GM21619 (cell line): ENCODE measurements at regions not wholly inside any gene's neighbourhood (a gene's known extent, or its start where the extent isn't known, plus 50 kb on each side); places are given as distances from the start of the nearest gene placed in this dataset.

Experiments used
- ATAC-seq: cut with Tn5 transposase; IDR thresholded peaks from one replicate; pipeline ENCODE4 v1.9.1; 2021; ENCODE audit not compliant: unreplicated experiment

- ATAC-seq, result no peak
Observed at GRCh38 chr5:67311701-67312100, 115.1 kb upstream of the CD180 start.

- no peak for ATAC-seq
Observed at GRCh38 chr5:67311208-67311607, 114.6 kb upstream of the CD180 start.

- ATAC-seq, result no peak
Observed at GRCh38 chr5:67310740-67311139, 114.1 kb upstream of the CD180 start.

- ATAC-seq, result no peak
Observed at GRCh38 chr5:67310169-67310568, 113.6 kb upstream of the CD180 start.

- ATAC-seq, result no peak
Observed at GRCh38 chr5:67308988-67309688, 112.5 kb upstream of the CD180 start.

- no peak for ATAC-seq
Observed at GRCh38 chr5:67306965-67307607, 110.5 kb upstream of the CD180 start.

GRCh38 chr5:67305913-67306710 is 109.5 kb upstream of the CD180 start:
- ATAC-seq, result no peak

GRCh38 chr5:67305401-67305800 is 108.8 kb upstream of the CD180 start:
- ATAC-seq, result no peak

- no peak for ATAC-seq
Observed at GRCh38 chr5:67303356-67303755, 106.8 kb upstream of the CD180 start.

- ATAC-seq, result no peak
Observed at GRCh38 chr5:67301285-67301903, 104.8 kb upstream of the CD180 start.

- no peak for ATAC-seq
Observed at GRCh38 chr5:67300326-67300725, 103.7 kb upstream of the CD180 start.

GRCh38 chr5:67299231-67299735 is 102.7 kb upstream of the CD180 start:
- no peak for ATAC-seq

- ATAC-seq, result no peak
Observed at GRCh38 chr5:67297802-67298532, 101.4 kb upstream of the CD180 start.

GRCh38 chr5:67297376-67297775 is 100.8 kb upstream of the CD180 start:
- ATAC-seq, result no peak

- ATAC-seq, result no peak
Observed at GRCh38 chr5:67294266-67294938, 97.8 kb upstream of the CD180 start.

GRCh38 chr5:67293226-67293625 is 96.6 kb upstream of the CD180 start:
- no peak for ATAC-seq

GRCh38 chr5:67292201-67292940 is 95.8 kb upstream of the CD180 start:
- ATAC-seq, result no peak

- no peak for ATAC-seq
Observed at GRCh38 chr5:67291671-67292070, 95.1 kb upstream of the CD180 start.

GRCh38 chr5:67291066-67291465 is 94.5 kb upstream of the CD180 start:
- no peak for ATAC-seq
